ENCODE measurements at regions not wholly inside any gene's neighbourhood (a gene's known extent, or its start where the extent isn't known, plus 50 kb on each side); places are given as distances from the start of the nearest gene placed in this dataset.

- DNase-seq (ENCODE audit: low spot score): peak; percentile 15
- in situ Hi-C loops (cut with MboI; ENCODE audit: low sequenced_read_pairs, unreplicated experiment): no loop called here
- peak; percentile 56 for TF ChIP-seq CTCF (IDR thresholded peaks at IDR 0.05; ENCODE audit: borderline replicate concordance, control extremely low read depth, extremely low read depth, insufficient read depth, missing control alignments)
Observed at GRCh38 chr12:87848248-87848868, 180.8 kb downstream of the C12orf50 start.

- in situ Hi-C loops (cut with MboI; ENCODE audit: low sequenced_read_pairs, unreplicated experiment): no loop called here
- no peak for DNase-seq (ENCODE audit: low spot score)
- no peak for TF ChIP-seq CTCF (IDR thresholded peaks at IDR 0.05; ENCODE audit: borderline replicate concordance, control extremely low read depth, extremely low read depth, insufficient read depth, missing control alignments)
Observed at GRCh38 chr12:87847147-87847546, 182.1 kb downstream of the C12orf50 start.

- in situ Hi-C loops (cut with MboI; ENCODE audit: low sequenced_read_pairs, unreplicated experiment): no loop called here
- no peak for TF ChIP-seq CTCF (IDR thresholded peaks at IDR 0.05; ENCODE audit: borderline replicate concordance, control extremely low read depth, extremely low read depth, insufficient read depth, missing control alignments)
- no peak for DNase-seq (ENCODE audit: low spot score)
Observed at GRCh38 chr12:87846045-87846444, 183.2 kb downstream of the C12orf50 start.

GRCh38 chr12:87841935-87842334 is 187.3 kb downstream of the C12orf50 start:
- DNase-seq (ENCODE audit: low spot score): no peak
- no peak for TF ChIP-seq CTCF (IDR thresholded peaks at IDR 0.05; ENCODE audit: borderline replicate concordance, control extremely low read depth, extremely low read depth, insufficient read depth, missing control alignments)
- in situ Hi-C loops (cut with MboI; ENCODE audit: low sequenced_read_pairs, unreplicated experiment): no loop called here

GRCh38 chr12:87836190-87836589 is 193.0 kb downstream of the C12orf50 start:
- in situ Hi-C loops (cut with MboI; ENCODE audit: low sequenced_read_pairs, unreplicated experiment): no loop called here

GRCh38 chr12:87828382-87828973 is 200.7 kb downstream of the C12orf50 start:
- no peak for DNase-seq (ENCODE audit: low spot score)
- TF ChIP-seq CTCF (IDR thresholded peaks at IDR 0.05; ENCODE audit: borderline replicate concordance, control extremely low read depth, extremely low read depth, insufficient read depth, missing control alignments): no peak
- in situ Hi-C loops (cut with MboI; ENCODE audit: low sequenced_read_pairs, unreplicated experiment): no loop called here

More at GRCh38 chr12:87836190-87836589, 193.0 kb downstream of the C12orf50 start:
- DNase-seq (ENCODE audit: low spot score): no peak
- no peak for TF ChIP-seq CTCF (IDR thresholded peaks at IDR 0.05; ENCODE audit: borderline replicate concordance, control extremely low read depth, extremely low read depth, insufficient read depth, missing control alignments)

Data from GM13976 (cell line).